ENCODE measurements at regions not wholly inside any gene's neighbourhood (a gene's known extent, or its start where the extent isn't known, plus 50 kb on each side); places are given as distances from the start of the nearest gene placed in this dataset.
"Not testable (repeated sequence)": the region's sequence is repeated elsewhere in the genome, so short reads cannot be mapped to it uniquely, and the experiment has no call there.

DNA sequence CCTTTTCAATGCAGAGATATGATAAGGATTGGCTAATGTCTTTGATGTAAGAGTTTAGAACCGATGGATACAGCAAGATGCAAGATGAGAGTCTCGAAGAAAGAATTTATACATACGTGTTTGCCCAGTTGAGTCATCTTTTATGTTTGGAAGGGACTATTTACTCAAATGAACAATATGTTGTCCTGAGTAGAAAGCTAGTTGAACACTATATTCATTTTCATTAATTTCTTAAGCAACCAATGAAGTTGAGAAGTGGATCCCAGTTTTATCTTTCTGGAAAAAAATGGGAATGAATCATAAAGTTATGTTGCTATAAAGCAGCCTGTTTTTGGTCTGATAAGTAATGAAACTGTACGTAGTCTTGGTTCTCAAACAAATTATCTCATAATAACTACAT is 1431.7 kb upstream of the FLRT2 start:
- no peak for DNase-seq

DNA sequence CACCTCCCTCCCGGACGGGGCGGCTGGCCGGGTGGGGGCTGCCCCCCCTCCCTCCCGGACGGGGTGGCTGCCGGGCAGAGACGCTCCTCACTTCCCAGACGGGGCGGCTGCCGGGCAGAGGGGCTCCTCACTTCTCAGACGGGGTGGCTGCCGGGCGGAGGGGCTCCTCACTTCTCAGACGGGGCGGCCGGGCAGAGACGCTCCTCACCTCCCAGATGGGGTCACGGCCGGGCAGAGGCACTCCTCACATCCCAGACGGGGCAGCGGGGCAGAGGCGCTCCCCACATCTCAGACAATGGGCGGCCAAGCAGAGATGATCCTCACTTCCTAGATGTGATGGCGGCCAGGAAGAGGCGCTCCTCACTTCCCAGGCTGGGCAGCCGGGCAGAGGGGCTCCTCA is 1430.4 kb upstream of the FLRT2 start:
- DNase-seq = not testable (repeated sequence)

DNA sequence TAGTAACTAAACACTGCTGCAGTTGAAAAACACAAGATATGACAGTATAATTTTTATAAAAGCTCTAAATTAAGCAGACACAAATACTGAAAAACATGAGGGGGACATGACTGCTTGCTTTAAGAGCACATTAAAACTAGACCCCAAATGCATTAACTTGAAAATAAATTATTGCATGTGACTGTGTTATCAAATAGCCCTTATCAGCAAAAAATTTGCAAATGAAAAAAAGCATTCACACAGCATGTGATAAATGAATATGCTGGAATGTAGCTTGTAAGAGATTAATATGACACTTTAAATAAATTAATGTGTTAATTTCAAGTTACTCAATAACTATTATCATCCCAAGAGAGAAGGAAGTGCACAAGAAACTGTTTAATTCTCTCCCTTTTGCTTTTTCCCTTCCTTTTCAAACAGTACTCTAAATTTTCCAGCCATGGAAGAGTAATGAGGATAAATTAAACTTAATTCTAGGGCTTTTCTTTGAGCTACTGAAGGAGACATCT is 1422.1 kb upstream of the FLRT2 start:
- no peak for DNase-seq

DNA sequence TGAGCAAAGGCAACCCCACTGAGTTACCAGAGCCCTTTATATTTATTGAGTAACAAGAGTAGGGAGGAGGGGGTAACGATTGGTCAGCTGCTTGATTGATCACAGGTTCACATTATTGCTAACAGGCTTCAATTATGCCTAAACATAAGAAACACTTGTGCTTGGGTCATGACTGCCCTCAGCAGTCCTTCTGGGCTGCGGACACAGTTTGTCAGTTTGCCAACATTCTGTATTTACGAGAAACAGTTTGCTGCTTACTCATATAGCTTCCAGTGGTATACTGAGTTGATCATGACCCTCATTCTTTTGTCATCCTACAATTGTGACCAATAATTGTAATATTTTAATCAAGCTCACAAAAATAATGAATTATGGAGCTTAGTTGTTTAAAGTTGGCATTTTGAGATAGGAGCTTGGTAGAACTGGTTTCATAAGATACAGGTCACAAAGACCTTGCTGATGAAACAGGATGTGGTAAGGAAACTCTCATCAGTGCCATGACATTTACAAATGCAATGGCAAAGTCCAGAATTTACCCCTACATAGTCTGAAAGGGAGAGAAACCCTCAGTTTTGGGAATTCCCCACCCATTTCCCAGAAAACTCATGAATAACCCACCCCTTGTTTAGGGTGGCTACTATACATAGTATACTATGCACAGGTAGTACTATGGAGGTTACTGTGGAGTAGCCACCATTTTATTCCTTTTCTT is 1421.0 kb upstream of the FLRT2 start:
- no peak for DNase-seq

DNA sequence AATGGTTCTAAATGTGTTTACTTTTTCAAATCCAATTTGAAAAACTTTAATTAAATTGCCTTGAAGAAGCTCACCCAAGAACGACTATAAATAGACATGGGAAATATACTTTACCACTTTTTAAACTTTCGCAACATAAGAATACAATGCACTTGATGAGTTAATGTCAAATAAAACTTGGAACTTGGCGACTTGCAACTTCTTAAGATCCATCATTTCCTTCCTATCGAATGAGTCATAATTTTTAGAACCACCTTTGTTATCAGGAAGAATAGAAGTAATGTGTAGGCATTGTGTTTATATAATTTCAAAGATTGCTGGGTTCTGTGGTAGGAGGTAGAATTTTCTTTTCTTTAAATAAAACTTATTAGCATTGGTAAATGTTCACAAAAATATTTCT is 1417.4 kb upstream of the FLRT2 start:
- DNase-seq = no peak

DNA sequence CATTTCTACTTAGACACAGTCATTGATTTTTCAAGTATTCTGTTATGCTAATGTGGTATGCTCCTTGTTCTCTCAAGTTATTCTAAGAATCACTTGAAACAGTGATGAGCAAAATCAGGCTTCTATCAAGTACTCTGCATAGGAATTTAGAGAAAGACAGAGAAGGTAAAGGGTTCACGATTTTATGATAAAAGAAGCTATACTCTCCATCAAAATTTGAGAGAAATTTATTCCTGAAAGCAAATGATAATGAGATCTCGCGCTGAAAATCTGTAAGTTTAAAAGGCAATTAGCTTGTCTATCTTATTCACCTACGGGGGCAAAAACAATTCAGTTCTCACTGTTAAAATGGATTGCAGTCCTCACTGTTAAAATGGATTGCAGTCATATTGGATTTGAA is 1404.3 kb upstream of the FLRT2 start:
- DNase-seq = no peak

DNA sequence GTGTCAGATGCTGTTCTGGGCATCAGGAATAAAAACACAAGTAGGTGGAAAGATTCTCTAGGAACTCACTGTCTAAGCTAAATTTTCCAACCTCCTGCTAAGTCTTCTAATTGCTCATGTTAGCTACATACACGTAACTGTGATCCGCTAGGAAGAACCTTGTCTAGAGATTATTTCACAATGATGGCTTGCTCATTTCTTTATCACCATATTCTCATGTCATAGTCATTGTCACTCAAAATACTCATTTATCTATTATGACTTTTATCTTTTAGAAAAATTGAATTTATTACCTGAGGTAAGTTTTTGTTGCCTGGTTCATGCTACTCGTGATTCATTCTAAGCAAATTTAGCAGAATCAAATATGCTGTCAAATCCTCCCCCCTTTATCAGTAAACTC is 1402.4 kb upstream of the FLRT2 start:
- no peak for DNase-seq

DNA sequence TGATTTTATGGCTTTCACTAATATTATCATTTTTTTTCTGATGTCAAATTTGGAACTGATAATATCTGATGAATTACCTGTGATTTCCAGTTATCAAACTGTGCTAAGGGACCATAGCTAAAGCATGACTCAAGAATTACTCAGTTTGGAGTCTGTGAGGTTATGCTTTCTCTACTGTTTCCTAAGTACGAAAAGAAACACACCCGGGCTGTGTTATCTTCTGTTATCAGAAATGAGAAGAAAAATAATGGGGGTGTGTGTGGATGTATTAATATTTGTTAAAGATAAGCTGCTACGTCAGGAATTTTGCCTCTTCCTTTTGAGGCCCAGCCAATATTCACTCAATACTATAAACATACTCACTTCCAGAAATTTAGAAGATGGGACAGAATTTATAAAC is 1401.9 kb upstream of the FLRT2 start:
- no peak for DNase-seq

DNA sequence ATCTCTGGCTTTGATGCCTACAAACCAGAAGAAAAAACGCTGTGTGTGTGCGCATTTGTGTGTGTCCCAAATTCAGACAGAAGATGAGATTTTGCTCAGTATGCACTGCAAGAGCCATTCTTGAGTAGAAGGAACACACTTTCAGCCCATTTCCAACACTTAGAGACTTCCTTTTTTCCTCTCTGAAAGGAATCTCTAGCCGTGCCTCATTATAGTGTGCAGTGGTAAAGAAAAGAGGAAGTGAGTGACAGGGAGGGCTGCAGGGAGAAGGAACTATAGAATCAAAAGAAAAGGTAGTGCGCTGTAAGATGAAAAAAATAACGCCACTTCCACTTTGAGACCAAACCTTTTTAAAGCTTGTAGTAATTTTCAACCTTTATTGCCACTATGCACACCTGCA is 1400.9 kb upstream of the FLRT2 start:
- DNase-seq = peak in 2 of 56 donors; percentile 1 to 4

DNA sequence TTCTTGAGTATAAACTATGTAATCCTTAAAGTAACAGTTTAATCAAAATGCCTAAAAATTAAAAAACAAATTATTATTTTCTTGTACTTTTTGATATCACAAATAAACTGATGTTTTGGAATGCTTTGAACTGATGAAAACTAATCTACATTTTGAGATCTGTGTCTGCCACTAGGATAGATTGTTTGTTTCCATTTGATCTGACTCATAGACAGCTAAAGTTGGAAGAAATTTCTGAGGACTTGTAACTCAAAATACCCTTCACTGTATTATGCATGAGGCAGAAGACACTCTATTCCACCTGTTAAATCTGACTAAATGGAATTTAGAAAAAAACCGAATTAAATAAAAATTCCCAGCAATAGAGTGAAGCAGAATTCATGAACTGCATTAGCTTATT is 1400.0 kb upstream of the FLRT2 start:
- no peak for DNase-seq

DNA sequence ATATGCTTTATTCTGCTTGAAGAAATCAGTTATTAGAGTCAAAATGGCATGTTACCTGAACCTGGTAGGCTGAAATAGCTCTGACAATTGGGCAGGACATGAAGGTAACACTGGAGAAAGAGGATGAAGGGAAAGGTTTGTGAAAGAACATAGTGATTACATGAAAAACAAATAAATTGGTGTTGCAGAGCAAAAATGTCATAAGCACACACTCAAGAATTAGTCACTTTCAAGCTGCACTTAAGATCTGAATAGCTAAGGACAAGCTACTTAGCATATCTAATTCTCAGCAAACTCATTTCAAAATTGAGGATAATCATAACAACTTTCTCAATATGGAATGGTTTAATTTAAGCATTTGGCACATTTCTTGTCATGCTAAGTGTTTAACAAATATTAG is 1398.0 kb upstream of the FLRT2 start:
- DNase-seq = no peak

DNA sequence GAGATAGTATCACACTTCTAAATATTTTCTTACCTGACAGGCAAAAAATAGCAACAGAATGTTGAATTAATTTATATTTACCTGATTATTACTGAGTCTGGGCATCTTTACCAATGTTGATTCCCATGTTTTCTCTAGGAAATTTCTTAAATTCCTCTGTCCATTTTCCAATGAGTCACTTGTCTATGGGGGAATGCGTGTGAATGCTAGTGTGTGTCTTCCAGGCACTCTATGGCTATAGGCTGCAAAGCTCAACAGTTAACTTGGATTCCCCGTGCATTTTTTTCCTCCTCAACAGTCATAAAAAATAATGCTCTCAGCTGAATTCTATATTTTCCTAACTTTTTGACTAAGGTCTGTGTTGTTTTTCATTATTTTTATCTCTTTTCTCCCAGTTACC is 1385.8 kb upstream of the FLRT2 start:
- DNase-seq = no peak

DNA sequence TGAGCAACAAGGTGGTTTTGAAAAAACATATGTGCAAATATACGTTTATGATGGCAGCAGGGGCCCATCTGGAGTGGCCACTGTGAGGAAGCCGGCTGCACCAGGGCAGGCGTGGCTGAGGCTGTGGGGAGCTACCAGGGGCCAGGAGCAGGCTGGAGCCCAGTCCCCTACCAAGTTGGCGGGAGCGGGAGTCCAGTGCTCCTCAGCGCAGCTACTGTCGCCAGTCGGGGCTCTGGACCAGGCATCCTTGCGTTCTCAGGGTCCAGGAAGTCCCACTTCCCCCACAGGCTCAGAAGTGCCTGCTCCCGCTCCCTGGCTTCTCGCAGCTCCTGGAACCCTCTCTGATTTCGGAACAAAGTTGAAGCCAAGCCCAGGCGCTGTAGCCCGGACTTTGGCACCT is 1377.5 kb upstream of the FLRT2 start:
- no peak for DNase-seq

DNA sequence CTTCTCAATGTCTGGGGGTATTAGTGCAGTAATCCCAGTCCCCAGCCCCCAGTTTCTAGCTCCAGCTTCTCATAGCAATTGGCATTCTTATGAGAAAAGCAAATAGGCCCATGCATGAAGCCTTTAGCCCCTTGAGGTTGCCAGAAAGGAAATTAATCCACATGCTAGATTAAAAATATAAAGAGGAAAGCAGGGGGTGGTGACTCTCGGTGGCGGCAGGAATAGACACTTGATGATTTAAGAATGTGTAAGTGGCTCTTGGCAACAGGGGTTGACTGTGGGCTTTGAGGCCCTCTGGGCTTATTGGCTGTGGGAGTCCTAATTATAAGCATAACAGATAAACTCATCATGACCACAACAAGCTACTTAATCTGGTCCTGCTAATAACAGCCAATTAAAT is 1367.3 kb upstream of the FLRT2 start:
- DNase-seq = no peak

DNA sequence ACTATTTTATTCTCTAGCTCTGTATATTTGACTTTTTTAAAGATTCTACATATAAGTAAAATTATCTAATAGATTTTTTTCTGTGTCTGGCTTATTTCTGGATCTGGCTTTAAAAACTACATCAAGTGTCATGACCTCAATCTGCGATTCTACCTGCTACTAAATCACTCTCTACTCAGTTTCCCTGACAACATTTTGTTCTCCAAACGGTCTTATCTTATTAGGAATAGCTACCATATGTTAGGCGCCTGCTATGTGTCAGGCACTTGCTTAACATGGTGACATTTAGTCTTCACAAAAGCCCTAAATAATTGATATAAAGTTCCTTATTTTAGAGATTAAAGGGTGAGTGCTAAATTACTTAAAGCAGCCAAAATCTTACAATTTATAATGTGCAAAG is 1362.9 kb upstream of the FLRT2 start:
- no peak for DNase-seq

DNA sequence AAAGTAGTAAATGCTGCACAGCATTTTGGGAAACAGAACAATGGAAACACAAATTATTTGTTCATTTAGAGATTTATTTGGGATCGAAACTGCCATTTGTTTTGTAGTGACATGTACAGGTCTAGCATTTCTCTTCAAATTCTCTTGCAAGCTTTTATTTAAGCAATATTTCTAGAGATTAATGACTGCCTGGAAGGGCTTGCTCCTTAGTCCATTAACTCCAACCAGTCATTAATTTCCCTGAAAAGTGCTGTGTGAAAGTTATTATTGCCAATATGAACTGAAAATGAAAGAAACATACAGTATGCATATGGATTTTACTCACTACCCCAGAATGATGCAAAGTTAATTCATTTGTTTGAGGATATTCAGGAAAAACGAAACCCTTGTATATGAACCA is 1349.6 kb upstream of the FLRT2 start:
- no peak for DNase-seq

DNA sequence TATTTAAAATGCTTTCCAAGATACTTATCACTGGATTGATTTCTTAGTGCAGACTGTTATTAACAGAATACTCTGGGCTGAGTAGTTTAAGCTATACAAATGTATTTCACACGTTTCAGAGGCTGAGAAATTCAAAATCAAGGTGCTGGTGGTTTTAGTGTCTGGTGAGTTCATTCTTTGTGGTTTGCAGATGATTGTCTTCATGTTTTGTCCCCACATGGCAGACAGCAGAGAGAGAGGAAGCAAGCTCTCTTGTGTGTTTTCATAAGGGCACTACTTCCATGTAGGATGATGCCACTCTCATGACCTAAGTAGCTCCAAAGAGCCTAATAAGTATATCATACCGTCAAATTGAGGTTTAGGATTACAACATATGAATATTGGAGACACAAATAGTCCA is 1348.9 kb upstream of the FLRT2 start:
- DNase-seq = no peak

DNA sequence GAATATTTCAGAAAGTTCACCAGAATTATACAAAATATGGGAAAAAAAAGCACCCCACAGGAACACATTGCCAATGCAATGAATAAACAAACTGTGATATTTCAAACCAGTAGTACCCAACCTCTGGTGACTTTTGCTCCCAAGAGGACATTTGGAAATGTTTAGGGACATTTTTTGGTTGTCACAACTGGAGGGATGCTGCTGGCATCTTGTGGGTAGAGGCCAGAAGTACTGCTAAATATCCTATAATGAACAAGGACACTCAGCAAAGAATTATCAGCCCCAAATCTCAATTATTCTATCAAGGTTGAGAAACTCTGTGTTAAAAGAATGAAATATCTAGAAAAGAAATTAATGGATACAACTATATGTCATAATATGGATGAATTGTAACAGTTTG is 1334.4 kb upstream of the FLRT2 start:
- no peak for DNase-seq

DNA sequence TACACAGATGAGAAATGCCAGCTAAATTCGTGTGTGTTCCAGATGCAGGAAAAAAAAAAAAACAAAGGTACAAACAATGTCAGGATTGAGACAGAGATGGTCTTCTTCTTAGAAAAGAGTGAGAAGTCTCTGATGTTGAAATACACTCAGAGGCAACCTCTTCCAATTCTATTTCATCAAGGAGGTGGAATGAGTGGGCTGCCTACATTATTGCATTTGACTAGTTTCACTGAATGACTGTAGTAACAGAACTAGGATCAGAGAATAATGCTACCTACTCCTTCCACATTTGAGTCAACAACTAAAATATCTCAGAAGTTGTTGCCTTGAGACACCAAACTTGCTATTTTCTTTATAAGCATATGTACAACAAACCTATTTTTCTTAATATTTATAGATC is 1332.2 kb upstream of the FLRT2 start:
- DNase-seq = no peak

DNA sequence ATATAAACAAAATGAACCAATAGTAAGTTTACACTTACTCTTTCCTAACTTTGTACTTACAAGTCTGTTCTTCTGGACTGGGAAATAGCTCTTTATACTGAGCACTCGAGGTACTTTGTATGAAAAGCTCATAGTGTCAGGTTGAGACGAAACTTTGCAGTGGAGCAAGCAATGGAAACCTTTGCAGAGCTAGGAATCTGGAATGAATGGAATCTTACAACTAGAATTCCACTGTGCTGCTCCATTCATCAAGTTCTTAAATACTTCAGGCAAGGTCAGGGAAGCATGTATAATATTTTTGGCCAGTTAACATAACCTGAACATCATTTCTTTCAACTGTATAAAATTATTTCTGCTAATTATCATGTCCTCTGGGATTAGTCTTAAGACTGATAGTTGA is 1327.5 kb upstream of the FLRT2 start:
- no peak for DNase-seq

DNA sequence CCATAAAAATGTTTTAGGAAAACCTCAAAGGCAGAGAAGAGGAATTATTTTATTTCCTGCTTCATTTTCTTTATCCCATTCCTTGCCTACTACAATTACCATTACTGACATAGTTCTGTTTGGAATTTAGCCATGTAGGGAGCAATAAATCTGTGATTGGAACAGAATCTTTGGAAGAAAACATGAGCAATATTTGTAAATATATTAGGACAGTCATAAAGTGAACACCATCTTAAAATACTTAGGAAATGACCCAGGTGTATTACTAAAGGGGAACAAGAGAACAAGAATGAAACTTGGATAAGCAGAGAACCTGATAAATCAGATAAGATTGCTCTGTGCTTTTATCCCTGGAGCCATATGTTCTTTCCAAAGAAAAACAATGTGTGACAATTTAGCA is 1326.0 kb upstream of the FLRT2 start:
- DNase-seq = no peak

DNA sequence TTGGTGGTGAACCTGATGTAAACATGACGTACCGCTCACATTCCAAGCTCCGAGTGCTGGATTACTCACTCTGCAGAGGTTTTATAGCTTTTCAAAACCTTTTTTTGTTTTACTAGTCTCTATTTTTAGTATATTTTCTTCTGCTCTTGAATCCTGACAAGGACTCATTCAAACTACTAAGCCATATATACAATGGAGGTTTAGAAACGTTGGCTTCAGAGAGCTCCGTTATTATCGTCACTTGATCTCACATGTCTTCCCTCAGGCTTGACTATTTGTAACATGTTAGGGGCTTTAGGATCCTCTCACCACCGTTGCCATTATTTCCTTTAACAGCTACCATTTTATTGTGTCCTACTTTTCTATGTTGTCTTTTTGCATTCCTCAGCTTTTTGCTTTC is 1321.5 kb upstream of the FLRT2 start:
- no peak for DNase-seq

DNA sequence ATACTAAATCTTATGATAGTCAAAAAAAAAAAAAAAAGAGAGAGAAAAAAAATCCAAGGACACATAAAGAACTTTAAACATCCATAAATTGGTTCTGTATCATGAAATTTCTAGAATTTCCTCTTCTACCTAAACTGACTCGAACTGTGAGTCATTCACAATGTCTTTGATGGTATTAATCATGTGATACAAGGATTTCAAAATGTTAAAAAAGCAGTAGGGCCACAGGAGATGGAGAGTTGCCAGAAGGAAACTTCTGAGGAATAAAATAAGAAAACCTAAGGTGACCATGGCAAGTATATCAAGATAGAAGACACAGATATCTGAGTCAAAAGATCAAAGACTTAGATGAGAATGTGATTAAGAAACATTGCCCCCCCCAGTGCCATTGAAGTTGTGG is 1320.9 kb upstream of the FLRT2 start:
- DNase-seq = no peak

DNA sequence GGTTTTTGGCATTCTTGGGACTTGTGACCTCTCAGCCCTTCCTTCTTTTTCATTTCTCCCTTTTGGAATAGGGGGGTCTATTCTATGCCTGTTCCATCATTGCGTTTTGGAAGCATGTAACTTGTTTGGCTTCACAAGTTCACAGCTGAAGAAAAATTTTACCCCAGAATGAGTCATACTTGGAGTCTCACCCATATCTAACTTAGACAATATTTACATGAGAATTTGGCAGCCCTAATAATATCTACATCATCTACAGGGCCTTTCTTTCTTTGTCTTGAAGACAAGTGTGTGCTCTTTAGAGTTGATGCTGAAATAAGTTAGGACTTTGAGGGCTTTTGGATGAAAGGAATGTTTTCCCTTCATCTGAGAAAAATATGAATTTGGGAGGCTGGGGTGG is 1312.9 kb upstream of the FLRT2 start:
- no peak for DNase-seq

Data from amygdala (tissue), 56 donors.